HepG2 (cell line): ENCODE measurements at regions not wholly inside any gene's neighbourhood (a gene's known extent, or its start where the extent isn't known, plus 50 kb on each side); places are given as distances from the start of the nearest gene placed in this dataset.

Experiments used
- ATAC-seq: fragments of 200-7000 bp; cut with Tn5 transposase; 3 replicates; pipeline ENCODE4 v1.9.1; 2020; ENCODE audit warnings: mild to moderate bottlenecking, moderate library complexity
- BruUV-seq: library from RNA; stranded (reverse); fragments of 400-500 nt; replicated peaks from 2 replicates; lab custom pipeline; 2021; lab: Mats Ljungman, UMichigan
- CTCF ChIA-PET: fragments of 300-600 bp; formaldehyde crosslinking; extraction: SDS; loops from one replicate; lab custom pipeline; 2021; ENCODE audit warnings: low total read pairs, inconsistent platforms, low intra/inter-chr PET ratio; lab: Yijun Ruan, JAX
- POLR2A ChIA-PET: fragments of 350-600 bp; sonication (Branson Sonifier 250); formaldehyde crosslinking; loops from one replicate; lab custom pipeline; 2020; ENCODE audit warnings: antibody characterized with exemption, inconsistent platforms; lab: Yijun Ruan, JAX
- DNase-seq: peaks from one replicate; pipeline ENCODE4 v3.0.0-alpha.2; 2015; ENCODE audit warnings: low spot score
- FAIRE-seq: peaks from 3 replicates; lab custom pipeline; 2011; peaks lifted over from hg19 to GRCh38; lab: Jason Lieb, UNC
- H2AFZ ChIP-seq: one replicate; pipeline ENCODE4 v1.6.1; 2011; ENCODE audit warnings: low read length, inconsistent platforms
- H3K27ac ChIP-seq: fragments of 300-600 bp; 3 replicates; pipeline ENCODE4 v1.8.0; 2011; ENCODE audit warnings: mixed run types, mild to moderate bottlenecking, mixed read lengths, low read length, inconsistent platforms; ENCODE audit not compliant: insufficient read depth; ENCODE audit errors: extremely low read length
- H3K27me3 ChIP-seq, 2 experiments: fragments of 200-600 bp in 1 of 2; 2 replicates in 1 of 2; 3 replicates in 1 of 2; pipeline versions ENCODE4 v1.6.0 to v1.8.0; 2011; ENCODE audit warnings: low read length in 2 of 2, mild to moderate bottlenecking in 2 of 2, moderate library complexity in 2 of 2, inconsistent platforms in 1 of 2; ENCODE audit not compliant: insufficient read depth in 2 of 2, control insufficient read depth in 1 of 2
- H3K36me3 ChIP-seq, 2 experiments: fragments of 200-600 bp in 1 of 2; replicated peaks in 1 of 2; 2 replicates in 1 of 2; 3 replicates in 1 of 2; pipeline versions ENCODE4 v1.5.1 to v1.8.0; 2011; ENCODE audit warnings: low read length in 2 of 2, inconsistent platforms in 1 of 2; ENCODE audit not compliant: insufficient read depth in 2 of 2, control insufficient read depth in 1 of 2
- H3K4me1 ChIP-seq: 2 replicates; pipeline ENCODE4 v1.5.1; 2012; ENCODE audit warnings: low read length, inconsistent platforms; ENCODE audit not compliant: insufficient read depth
- H3K4me2 ChIP-seq: 2 replicates; pipeline ENCODE4 v1.6.0; 2011; ENCODE audit warnings: low read depth, low read length, inconsistent platforms
- H3K4me3 ChIP-seq, 3 experiments: fragments of 200-600 bp in 1 of 3; sonication (generic), shearing (Covaris generic) in 1 of 3; replicated peaks in 1 of 3; 2 replicates each; pipeline ENCODE4 v1.5.1; 2011 to 2016; ENCODE audit warnings: low read length in 3 of 3, inconsistent platforms in 2 of 3, low read depth in 2 of 3, mild to moderate bottlenecking in 2 of 3, control low read depth in 1 of 3, mixed read lengths in 1 of 3; ENCODE audit not compliant: insufficient read depth in 1 of 3
- H3K79me2 ChIP-seq: one replicate; pipeline ENCODE4 v1.6.1; 2011; ENCODE audit warnings: low read length, inconsistent platforms; ENCODE audit not compliant: insufficient read depth
- H3K9ac ChIP-seq: 2 replicates; pipeline ENCODE4 v1.6.0; 2011; ENCODE audit warnings: mild to moderate bottlenecking, low read depth, low read length, inconsistent platforms; ENCODE audit not compliant: insufficient read depth
- H3K9me3 ChIP-seq: 2 replicates; pipeline ENCODE4 v1.5.1; 2012; ENCODE audit warnings: mild to moderate bottlenecking, low read length
- H4K20me1 ChIP-seq: 2 replicates; pipeline ENCODE4 v1.6.0; 2011; ENCODE audit warnings: inconsistent platforms, mild to moderate bottlenecking, low read length, moderate library complexity; ENCODE audit not compliant: insufficient read depth
- CEBPB ChIP-seq: IDR thresholded peaks from 2 replicates; pipeline ENCODE4 v1.6.1; 2011; ENCODE audit warnings: low read depth, low read length, improper control_type of control experiment, borderline replicate concordance
- GATAD2A ChIP-seq: IDR thresholded peaks from 2 replicates; pipeline ENCODE4 v1.6.1; 2016
- ONECUT2 ChIP-seq: sonication (generic); formaldehyde crosslinking; IDR thresholded peaks from 2 replicates; pipeline ENCODE4 v1.4.0; 2020; ENCODE audit warnings: missing genetic modification reagents
- RELA ChIP-seq: sonication (generic); formaldehyde crosslinking; IDR thresholded peaks from 2 replicates; pipeline ENCODE4 v1.4.0; 2020; ENCODE audit warnings: missing genetic modification reagents
- RORA ChIP-seq: sonication (generic); formaldehyde crosslinking; IDR thresholded peaks from 2 replicates; pipeline ENCODE4 v1.5.0; 2020; ENCODE audit warnings: mild to moderate bottlenecking, missing genetic modification reagents, moderate library complexity
- SRSF1 ChIP-seq: fragments of 200-400 bp; formaldehyde crosslinking; optimal IDR thresholded peaks from 2 replicates; pipeline ENCODE3; 2017; ENCODE audit warnings: mild to moderate bottlenecking, low read depth, low read length, moderate library complexity
- THAP7 ChIP-seq: sonication (generic); formaldehyde crosslinking; IDR thresholded peaks from 2 replicates; pipeline ENCODE4 v1.8.1; 2023; ENCODE audit warnings: mild to moderate bottlenecking, missing genetic modification reagents
- ZBTB20 ChIP-seq: sonication (generic); formaldehyde crosslinking; IDR thresholded peaks from 2 replicates; pipeline ENCODE4 v1.8.1; 2023; ENCODE audit warnings: missing genetic modification reagents, low read depth, mild to moderate bottlenecking, borderline replicate concordance
- ZFX ChIP-seq: sonication (generic); formaldehyde crosslinking; IDR thresholded peaks from 2 replicates; pipeline ENCODE4 v1.4.0; 2020; ENCODE audit warnings: mild to moderate bottlenecking, low read depth, missing genetic modification reagents, moderate library complexity
- ZKSCAN5 ChIP-seq: sonication (generic); formaldehyde crosslinking; IDR thresholded peaks from 2 replicates; pipeline ENCODE4 v1.5.1; 2020; ENCODE audit warnings: mild to moderate bottlenecking, missing genetic modification reagents
- ZNF101 ChIP-seq: sonication (generic); formaldehyde crosslinking; IDR thresholded peaks from 2 replicates; pipeline ENCODE4 v1.4.0; 2020; ENCODE audit warnings: mild to moderate bottlenecking, low read depth, missing genetic modification reagents, borderline replicate concordance
- ZNF362 ChIP-seq: sonication (generic); formaldehyde crosslinking; IDR thresholded peaks from 2 replicates; pipeline ENCODE4 v1.4.0; 2020; ENCODE audit warnings: missing genetic modification reagents, mild to moderate bottlenecking, borderline replicate concordance
- ZNF547 ChIP-seq: sonication (generic); formaldehyde crosslinking; IDR thresholded peaks from 2 replicates; pipeline ENCODE4 v1.5.1; 2020; ENCODE audit warnings: mild to moderate bottlenecking, missing genetic modification reagents
- ZNF557 ChIP-seq: sonication (generic); formaldehyde crosslinking; IDR thresholded peaks from 2 replicates; pipeline ENCODE4 v1.4.0; 2020; ENCODE audit warnings: missing genetic modification reagents
- ZNF597 ChIP-seq: sonication (generic); formaldehyde crosslinking; IDR thresholded peaks from 2 replicates; pipeline ENCODE4 v1.5.0; 2020; ENCODE audit warnings: missing genetic modification reagents
- in situ Hi-C: cut with HindIII; loops from 2 replicates; pipeline ENCODE4 v1.10.0; 2017; ENCODE audit warnings: low pct_unique_long_range_greater_than_20kb; ENCODE audit not compliant: extremely low pct_ligation_motif_present
- intact Hi-C: fragments of 100-400 bp; cut with micrococcal nuclease; formaldehyde crosslinking; loops from one replicate; pipeline ENCODE4 v1.10.0; 2022; ENCODE audit not compliant: unreplicated experiment
- TF ChIP-seq, protein P1 (sequence below): sonication (generic); formaldehyde crosslinking; IDR thresholded peaks from 2 replicates; pipeline ENCODE4 v1.4.0; 2020; ENCODE audit warnings: missing genetic modification reagents

- DNase-seq: no peak
- intact Hi-C loops: no loop called here
- no TSS peak for BruUV-seq
- Histone ChIP-seq H4K20me1 (no peaks in the 10 kb centered on the region), H3K4me3 (no peak overlapping the region), H3K9me3 (no peaks in the 10 kb centered on the region), H3K4me2 (no peak overlapping the region), H3K4me1 (no peaks in the 10 kb centered on the region), H2AFZ (no peak overlapping the region), H3K27ac (no peak overlapping the region), H3K79me2 (no peaks in the 10 kb centered on the region), H3K9ac (no peak overlapping the region), H3K36me3 (no peaks in the 10 kb centered on the region; a peak in 2 of 5 replicates), H3K27me3 (no peaks in the 10 kb centered on the region)
- ATAC-seq: no peak
- no peak for FAIRE-seq
- TF ChIP-seq SRSF1 (no peak), ZNF557 (CRISPR knock-in tag) (no peak), THAP7 (no peak), ZKSCAN5 (CRISPR knock-in tag) (no peak), RORA (CRISPR knock-in tag) (no peak), ZNF597 (CRISPR knock-in tag) (no peak), ZFX (no peak), ZNF101 (no peak), CEBPB (no peak), ZNF362 (CRISPR knock-in tag) (no peak), GATAD2A (CRISPR knock-in tag) (no peak), RELA (CRISPR knock-in tag) (no peak), ZBTB20 (no peak), ONECUT2 (no peak), ZNF547 (CRISPR knock-in tag) (no peak)
- TF ChIP-seq, protein P1, sequence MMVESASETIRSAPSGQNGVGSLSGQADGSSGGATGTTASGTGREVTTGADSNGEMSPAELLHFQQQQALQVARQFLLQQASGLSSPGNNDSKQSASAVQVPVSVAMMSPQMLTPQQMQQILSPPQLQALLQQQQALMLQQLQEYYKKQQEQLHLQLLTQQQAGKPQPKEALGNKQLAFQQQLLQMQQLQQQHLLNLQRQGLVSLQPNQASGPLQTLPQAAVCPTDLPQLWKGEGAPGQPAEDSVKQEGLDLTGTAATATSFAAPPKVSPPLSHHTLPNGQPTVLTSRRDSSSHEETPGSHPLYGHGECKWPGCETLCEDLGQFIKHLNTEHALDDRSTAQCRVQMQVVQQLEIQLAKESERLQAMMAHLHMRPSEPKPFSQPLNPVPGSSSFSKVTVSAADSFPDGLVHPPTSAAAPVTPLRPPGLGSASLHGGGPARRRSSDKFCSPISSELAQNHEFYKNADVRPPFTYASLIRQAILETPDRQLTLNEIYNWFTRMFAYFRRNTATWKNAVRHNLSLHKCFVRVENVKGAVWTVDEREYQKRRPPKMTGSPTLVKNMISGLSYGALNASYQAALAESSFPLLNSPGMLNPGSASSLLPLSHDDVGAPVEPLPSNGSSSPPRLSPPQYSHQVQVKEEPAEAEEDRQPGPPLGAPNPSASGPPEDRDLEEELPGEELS (CRISPR knock-in tag): no peak
- ChIA-PET POLR2A (no interaction called here), CTCF (no interaction called here)
- in situ Hi-C loops: no loop called here
These were observed 135.3 kb upstream of the CENPW start for GRCh38 chr6:126204598-126204997.
